ENCODE measurements at regions not wholly inside any gene's neighbourhood (a gene's known extent, or its start where the extent isn't known, plus 50 kb on each side); places are given as distances from the start of the nearest gene placed in this dataset.

DNA sequence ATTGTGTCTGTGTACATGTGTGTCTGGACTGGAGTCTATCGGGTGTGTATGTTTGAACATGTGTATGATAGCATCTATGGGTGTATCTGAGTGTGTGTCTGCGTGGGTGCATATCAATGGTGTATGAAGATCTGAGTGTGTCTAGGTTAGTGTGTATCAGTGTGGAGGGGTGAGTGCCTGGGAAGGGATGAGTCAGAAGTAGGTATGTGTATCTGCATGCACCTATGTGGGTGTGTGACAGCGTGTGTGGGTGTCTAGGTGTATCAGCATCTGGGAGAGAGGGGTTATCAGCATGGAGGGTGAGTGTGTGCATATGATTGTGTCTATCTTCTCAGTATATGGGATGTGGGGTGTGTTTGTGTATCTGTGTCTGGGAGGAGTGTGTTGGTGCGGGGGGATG is 58.2 kb upstream of the LHX1 start:
- no peaks in the 10 kb centered on the region for H3K27me3 ChIP-seq (ENCODE audit: control insufficient read depth, insufficient read depth, low read length)
- H3K9me3 ChIP-seq (ENCODE audit: control insufficient read depth, low read depth, low read length), result no peaks in the 10 kb centered on the region
- H3K36me3 ChIP-seq (ENCODE audit: control insufficient read depth, low read depth, low read length), result no peaks in the 10 kb centered on the region
- no peak overlapping the region for H3K9ac ChIP-seq (ENCODE audit: low read length)
- peaks cover 4% of the 10 kb centered on the region for H3K4me1 ChIP-seq (ENCODE audit: control insufficient read depth, low read depth, low read length)
- no peak overlapping the region for H3K27ac ChIP-seq (ENCODE audit: low read length)
- H3K4me3 ChIP-seq (ENCODE audit: low read length), result no peak overlapping the region

- Histone ChIP-seq H3K27ac (ENCODE audit: low read length) (no peak overlapping the region), H3K4me3 (ENCODE audit: low read length) (no peak overlapping the region), H3K9me3 (ENCODE audit: control insufficient read depth, low read depth, low read length) (no peaks in the 10 kb centered on the region), H3K4me1 (ENCODE audit: control insufficient read depth, low read depth, low read length) (peaks cover 7% of the 10 kb centered on the region), H3K27me3 (ENCODE audit: control insufficient read depth, insufficient read depth, low read length) (no peaks in the 10 kb centered on the region), H3K36me3 (ENCODE audit: control insufficient read depth, low read depth, low read length) (no peaks in the 10 kb centered on the region), H3K9ac (ENCODE audit: low read length) (no peak overlapping the region)
Observed at GRCh38 chr17:36879624-36880131, 57.6 kb upstream of the LHX1 start.

DNA sequence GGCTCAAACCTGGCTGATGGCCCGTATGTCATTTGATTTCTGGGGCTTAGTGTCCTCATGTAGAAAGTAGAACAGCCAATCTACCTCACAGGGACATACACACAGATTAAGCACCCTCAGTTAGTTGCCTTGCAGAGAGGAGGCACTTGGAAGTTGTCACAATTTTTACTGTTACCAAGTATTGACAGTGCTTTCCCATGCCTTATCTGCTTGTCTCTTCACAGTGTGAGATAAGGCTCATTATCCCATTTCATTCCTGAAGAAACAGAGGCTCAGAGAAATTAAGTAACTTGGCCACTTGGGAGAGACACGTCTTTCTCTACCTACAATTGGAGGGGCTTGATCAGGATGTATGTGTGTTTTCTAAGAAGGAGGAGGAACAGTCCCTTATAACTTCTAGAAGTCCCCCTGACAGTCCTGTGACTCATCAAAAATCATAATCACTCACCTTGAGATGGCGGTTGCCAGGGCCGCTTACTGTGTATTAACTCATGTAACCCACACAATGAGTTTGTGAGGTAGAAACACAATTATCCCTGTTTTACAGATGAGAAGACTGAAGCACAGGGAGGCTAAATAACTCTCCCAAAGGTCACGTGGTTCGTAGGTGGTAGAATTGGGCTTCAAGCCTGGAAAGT is 56.9 kb upstream of the LHX1 start:
- Histone ChIP-seq H3K9me3 (ENCODE audit: control insufficient read depth, low read depth, low read length) (no peaks in the 10 kb centered on the region), H3K36me3 (ENCODE audit: control insufficient read depth, low read depth, low read length) (no peaks in the 10 kb centered on the region), H3K9ac (ENCODE audit: low read length) (no peak overlapping the region), H3K4me3 (ENCODE audit: low read length) (no peak overlapping the region), H3K27me3 (ENCODE audit: control insufficient read depth, insufficient read depth, low read length) (no peaks in the 10 kb centered on the region), H3K27ac (ENCODE audit: low read length) (no peak overlapping the region), H3K4me1 (ENCODE audit: control insufficient read depth, low read depth, low read length) (peaks cover 11% of the 10 kb centered on the region)

DNA sequence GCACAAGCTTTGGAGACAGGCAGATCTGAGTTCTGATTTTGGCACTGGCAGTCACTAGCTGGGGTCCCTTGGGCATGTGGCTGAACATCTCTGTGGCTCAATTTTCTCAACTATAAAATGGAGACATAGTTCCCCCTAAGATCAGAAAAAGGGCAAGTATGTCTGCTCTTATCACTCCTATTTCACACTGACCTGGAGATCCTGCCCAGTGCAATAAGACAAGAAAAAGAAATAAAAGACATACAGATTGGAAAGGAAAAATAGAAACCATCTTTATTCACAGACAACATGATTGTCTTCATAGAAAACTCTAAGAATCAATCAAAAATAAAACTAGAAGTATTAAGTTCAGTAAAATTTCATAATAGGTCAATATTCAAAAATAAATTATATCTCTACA is 56.0 kb upstream of the LHX1 start:
- H3K9ac ChIP-seq (ENCODE audit: low read length), result no peak overlapping the region

GRCh38 chr17:36884495-36885152 is 52.7 kb upstream of the LHX1 start:
- H3K27ac ChIP-seq (ENCODE audit: low read length), result no peak overlapping the region
- H3K4me1 ChIP-seq (ENCODE audit: control insufficient read depth, low read depth, low read length), result peaks cover 7% of the 10 kb centered on the region
- H3K4me3 ChIP-seq (ENCODE audit: low read length), result no peak overlapping the region
- H3K36me3 ChIP-seq (ENCODE audit: control insufficient read depth, low read depth, low read length), result no peaks in the 10 kb centered on the region
- no peaks in the 10 kb centered on the region for H3K9me3 ChIP-seq (ENCODE audit: control insufficient read depth, low read depth, low read length)
- no peaks in the 10 kb centered on the region for H3K27me3 ChIP-seq (ENCODE audit: control insufficient read depth, insufficient read depth, low read length)
- no peak overlapping the region for H3K9ac ChIP-seq (ENCODE audit: low read length)

More for the DNA sequence above, 56.0 kb upstream of the LHX1 start:
- Histone ChIP-seq H3K27me3 (ENCODE audit: control insufficient read depth, insufficient read depth, low read length) (no peaks in the 10 kb centered on the region), H3K36me3 (ENCODE audit: control insufficient read depth, low read depth, low read length) (no peaks in the 10 kb centered on the region), H3K9me3 (ENCODE audit: control insufficient read depth, low read depth, low read length) (no peaks in the 10 kb centered on the region), H3K4me1 (ENCODE audit: control insufficient read depth, low read depth, low read length) (peaks cover 7% of the 10 kb centered on the region), H3K27ac (ENCODE audit: low read length) (no peak overlapping the region), H3K4me3 (ENCODE audit: low read length) (no peak overlapping the region)

GRCh38 chr17:36885153-36885735 is 52.0 kb upstream of the LHX1 start:
- no peaks in the 10 kb centered on the region for H3K9me3 ChIP-seq (ENCODE audit: control insufficient read depth, low read depth, low read length)
- no peak overlapping the region for H3K27ac ChIP-seq (ENCODE audit: low read length)
- H3K9ac ChIP-seq (ENCODE audit: low read length), result no peak overlapping the region
- H3K4me3 ChIP-seq (ENCODE audit: low read length), result no peak overlapping the region
- H3K36me3 ChIP-seq (ENCODE audit: control insufficient read depth, low read depth, low read length), result no peaks in the 10 kb centered on the region
- H3K4me1 ChIP-seq (ENCODE audit: control insufficient read depth, low read depth, low read length), result peaks cover 7% of the 10 kb centered on the region
- H3K27me3 ChIP-seq (ENCODE audit: control insufficient read depth, insufficient read depth, low read length), result no peaks in the 10 kb centered on the region

DNA sequence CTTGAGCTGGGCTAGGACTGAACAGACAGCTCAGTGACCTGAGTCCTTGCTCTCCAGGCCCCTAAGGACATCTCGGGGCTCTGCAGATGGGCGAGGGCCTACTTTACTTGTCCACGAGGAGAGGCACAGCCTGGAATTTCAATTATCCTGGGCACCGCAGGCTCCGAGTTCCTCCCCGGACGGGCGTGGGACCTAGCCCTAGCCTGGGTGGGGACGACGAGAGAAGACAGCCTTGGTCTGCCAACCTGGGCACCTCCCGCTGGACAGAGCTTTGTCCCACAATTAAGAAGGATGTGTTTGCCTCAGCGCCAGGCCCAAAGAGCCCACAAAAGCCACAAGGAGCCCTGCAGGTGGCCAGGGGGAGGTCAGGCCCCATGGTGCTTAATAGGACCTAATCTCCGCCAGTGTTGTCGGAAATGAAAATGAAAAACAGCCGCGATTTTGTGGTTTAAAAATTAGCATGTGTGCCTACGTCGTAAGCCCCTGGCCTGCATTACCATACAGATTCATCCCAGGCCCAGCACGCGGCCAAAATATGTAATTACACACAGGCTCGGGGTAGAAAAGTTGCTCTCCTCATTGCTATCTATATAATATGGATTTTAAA is 51.4 kb upstream of the LHX1 start:
- no peaks in the 10 kb centered on the region for H3K36me3 ChIP-seq (ENCODE audit: control insufficient read depth, low read depth, low read length)
- no peak overlapping the region for H3K4me3 ChIP-seq (ENCODE audit: low read length)
- no peaks in the 10 kb centered on the region for H3K27me3 ChIP-seq (ENCODE audit: control insufficient read depth, insufficient read depth, low read length)
- no peak overlapping the region for H3K9ac ChIP-seq (ENCODE audit: low read length)
- peaks cover 7% of the 10 kb centered on the region for H3K4me1 ChIP-seq (ENCODE audit: control insufficient read depth, low read depth, low read length)
- no peak overlapping the region for H3K27ac ChIP-seq (ENCODE audit: low read length)
- no peaks in the 10 kb centered on the region for H3K9me3 ChIP-seq (ENCODE audit: control insufficient read depth, low read depth, low read length)
